Lower leg skin (tissue), 4 donors: ENCODE measurements at regions not wholly inside any gene's neighbourhood (a gene's known extent, or its start where the extent isn't known, plus 50 kb on each side); places are given as distances from the start of the nearest gene placed in this dataset.
"Not testable (repeated sequence)": the region's sequence is repeated elsewhere in the genome, so short reads cannot be mapped to it uniquely, and the experiment has no call there.

Source experiments
- DNase-seq, 2 donors: peaks; one replicate each; pipeline ENCODE4 v3.0.0-alpha.2; 2019; ENCODE audit warnings: low spot score in 2 of 2
- H3K4me3 ChIP-seq: fragments of 200-600 bp; sonication (generic); 2 replicates; pipeline ENCODE4 v1.5.1; 2017; ENCODE audit warnings: mild to moderate bottlenecking, low read depth; ENCODE audit not compliant: poor library complexity, severe bottlenecking
- POLR2A ChIP-seq, 2 donors: fragments of 450-650 bp; IDR thresholded peaks; one replicate each; pipeline ENCODE4 v1.6.1; 2016 to 2017; ENCODE audit warnings: antibody characterized with exemption in 2 of 2, mild to moderate bottlenecking in 1 of 2, moderate library complexity in 1 of 2
- WGBS, 2 donors: methylation state at CpG; one replicate each; pipeline ENCODE4 v1.1.5; 2018; 5-methylcytosine and 5-hydroxymethylcytosine counted together
- intact Hi-C: fragments of 100-400 bp; cut with DNase I; formaldehyde crosslinking; loops from one replicate; pipeline ENCODE4 v1.15.0; 2023; ENCODE audit warnings: low total_unique reads
- TF ChIP-seq, protein P1 (sequence below), 3 donors: fragments of 450-650 bp; IDR thresholded peaks; one replicate each; pipeline ENCODE4 v1.5.1; 2016; ENCODE audit warnings: antibody characterized with exemption in 3 of 3, mild to moderate bottlenecking in 3 of 3, moderate library complexity in 2 of 3

DNA sequence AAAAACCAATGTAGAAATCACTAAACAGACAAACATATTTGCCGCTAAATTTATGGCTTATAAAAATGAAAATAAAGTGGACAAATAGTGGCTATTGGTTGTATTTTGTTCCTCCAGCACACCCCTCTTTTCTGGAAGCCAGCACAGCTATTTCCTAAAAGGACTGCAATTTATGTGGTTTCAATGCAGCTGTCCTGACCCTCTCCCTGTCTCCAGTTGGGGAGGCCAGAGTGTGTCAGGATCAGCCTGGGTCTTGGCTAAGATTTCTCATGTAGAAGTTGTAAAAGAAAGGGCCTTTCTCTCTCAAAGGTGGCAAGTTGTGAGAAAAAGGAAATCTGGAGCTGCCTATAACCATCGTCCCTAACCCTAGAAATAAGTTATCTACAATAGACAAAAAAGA lies 165.6 kb downstream of the ALDH8A1 start:
- WGBS, 2 donors, result 95 to 99% methylated on average over 2 of the region's 2 CpGs
- intact Hi-C loops, result no loop called here
- DNase-seq, result no peak
- TF ChIP-seq, protein P1, sequence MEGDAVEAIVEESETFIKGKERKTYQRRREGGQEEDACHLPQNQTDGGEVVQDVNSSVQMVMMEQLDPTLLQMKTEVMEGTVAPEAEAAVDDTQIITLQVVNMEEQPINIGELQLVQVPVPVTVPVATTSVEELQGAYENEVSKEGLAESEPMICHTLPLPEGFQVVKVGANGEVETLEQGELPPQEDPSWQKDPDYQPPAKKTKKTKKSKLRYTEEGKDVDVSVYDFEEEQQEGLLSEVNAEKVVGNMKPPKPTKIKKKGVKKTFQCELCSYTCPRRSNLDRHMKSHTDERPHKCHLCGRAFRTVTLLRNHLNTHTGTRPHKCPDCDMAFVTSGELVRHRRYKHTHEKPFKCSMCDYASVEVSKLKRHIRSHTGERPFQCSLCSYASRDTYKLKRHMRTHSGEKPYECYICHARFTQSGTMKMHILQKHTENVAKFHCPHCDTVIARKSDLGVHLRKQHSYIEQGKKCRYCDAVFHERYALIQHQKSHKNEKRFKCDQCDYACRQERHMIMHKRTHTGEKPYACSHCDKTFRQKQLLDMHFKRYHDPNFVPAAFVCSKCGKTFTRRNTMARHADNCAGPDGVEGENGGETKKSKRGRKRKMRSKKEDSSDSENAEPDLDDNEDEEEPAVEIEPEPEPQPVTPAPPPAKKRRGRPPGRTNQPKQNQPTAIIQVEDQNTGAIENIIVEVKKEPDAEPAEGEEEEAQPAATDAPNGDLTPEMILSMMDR (IDR thresholded peaks at IDR 0.05), result no peak
- TF ChIP-seq POLR2A (IDR thresholded peaks at IDR 0.05), result no peak
- H3K4me3 ChIP-seq, result no peak overlapping the region

DNA sequence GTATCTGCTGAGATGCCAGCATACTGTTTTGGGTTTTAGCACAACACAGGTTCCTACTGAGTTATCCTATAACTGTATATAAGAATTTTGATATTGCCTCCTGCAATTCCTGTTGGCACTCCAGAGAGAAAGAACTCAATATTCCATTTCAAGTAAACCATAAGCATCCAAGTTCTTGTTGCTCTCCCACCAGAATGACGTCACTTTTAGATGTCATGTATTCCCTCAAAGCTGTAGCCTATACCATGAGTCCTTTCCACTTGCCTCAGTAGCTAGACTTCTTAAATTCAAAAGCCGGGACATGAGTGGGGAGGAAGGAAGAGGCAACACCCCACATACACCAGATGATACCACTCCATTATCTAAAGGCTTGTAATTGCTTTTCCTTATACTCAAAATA lies 171.5 kb downstream of the ALDH8A1 start:
- no peak for DNase-seq
- intact Hi-C loops, result no loop called here
- no peak for TF ChIP-seq POLR2A (IDR thresholded peaks at IDR 0.05)
- TF ChIP-seq, protein P1 (IDR thresholded peaks at IDR 0.05), result no peak
- no peak overlapping the region for H3K4me3 ChIP-seq
- WGBS, 2 donors, result 92 to 95% methylated on average over 2 of the region's 2 CpGs

DNA sequence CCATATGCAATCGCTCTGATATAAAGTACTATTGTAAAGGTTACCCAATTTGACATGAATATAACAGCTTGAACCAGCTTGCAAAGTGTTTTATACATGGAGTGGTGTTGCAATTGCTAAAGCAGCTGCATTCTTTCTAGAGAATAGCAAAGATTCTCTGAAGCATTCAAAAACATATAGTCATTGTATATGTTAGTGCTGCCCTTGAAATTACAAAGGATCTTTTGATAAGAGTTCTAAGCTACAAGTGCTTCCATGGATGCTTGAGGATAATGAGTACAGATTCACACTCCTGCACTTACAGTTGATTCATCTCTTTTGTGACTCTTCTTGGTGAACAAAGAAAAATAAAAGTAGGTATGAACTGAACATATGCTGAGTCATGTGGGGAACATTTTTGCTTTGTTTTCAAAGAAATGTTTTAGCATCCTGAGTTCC lies 175.7 kb downstream of the ALDH8A1 start:
- no peak for TF ChIP-seq POLR2A (IDR thresholded peaks at IDR 0.05)

DNA sequence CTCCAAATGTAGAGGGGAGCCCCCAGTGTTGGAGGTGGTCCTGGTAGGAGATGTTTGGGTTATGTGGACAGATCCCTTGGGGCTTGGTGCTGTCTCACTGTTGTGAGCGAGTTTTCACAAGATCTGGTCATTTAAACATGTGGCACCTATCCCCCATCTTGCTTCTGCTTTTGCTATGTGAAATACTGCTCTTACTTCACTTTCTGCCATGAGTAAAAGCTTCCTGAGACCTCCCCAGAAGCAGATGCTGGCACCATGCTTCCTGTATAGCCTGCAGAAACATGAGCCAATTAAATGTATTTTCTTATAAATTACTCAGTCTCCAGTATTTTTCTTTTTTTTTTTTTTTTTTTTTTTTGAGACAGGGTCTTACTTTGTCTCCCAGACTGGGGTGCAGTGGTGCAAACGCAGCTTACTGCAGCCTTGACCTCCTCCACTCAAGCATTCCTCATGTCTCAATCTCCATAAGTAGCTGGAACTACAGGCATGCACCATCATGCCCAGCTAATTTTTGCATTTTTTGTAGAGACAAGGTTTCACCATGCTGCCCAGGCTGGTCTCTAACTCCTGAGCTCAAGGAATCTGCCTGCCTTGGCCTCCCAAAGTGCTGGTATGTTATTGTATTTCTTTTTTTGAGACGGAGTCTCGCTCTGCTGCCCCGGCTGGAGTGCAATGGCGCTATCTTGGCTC lies 177.1 kb downstream of the ALDH8A1 start:
- DNase-seq, result no peak
- H3K4me3 ChIP-seq, result no peak overlapping the region
- 93 to 94% methylated on average over 6 of the region's 6 CpGs for WGBS, 2 donors
- intact Hi-C loops, result no loop called here
- TF ChIP-seq, protein P1 (IDR thresholded peaks at IDR 0.05), result no peak
- TF ChIP-seq POLR2A (IDR thresholded peaks at IDR 0.05), result no peak

More for the DNA sequence above, 175.7 kb downstream of the ALDH8A1 start:
- WGBS, 2 donors, result 65 to 73% methylated on average over 1 of the region's 1 CpG
- no peak for DNase-seq
- no peak overlapping the region for H3K4me3 ChIP-seq
- intact Hi-C loops, result no loop called here

DNA sequence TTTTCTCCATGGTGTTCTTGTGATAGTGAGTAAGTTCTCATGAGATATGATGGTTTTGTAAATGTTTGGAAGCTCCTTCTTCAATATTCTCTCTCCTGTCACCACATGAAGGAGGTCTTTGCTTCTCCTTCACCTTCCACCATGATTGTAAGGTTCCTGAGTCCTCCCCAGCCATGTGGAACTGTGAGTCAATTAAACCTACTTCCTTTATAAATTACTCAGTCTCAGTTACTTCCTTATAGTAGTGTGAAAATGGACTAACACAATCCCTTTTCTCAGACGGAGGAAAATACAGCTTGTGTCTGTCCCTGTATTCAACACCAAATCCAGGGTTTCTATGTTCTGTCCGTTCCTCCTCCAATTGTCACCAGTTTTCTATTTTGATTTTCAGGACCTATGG lies 181.0 kb downstream of the ALDH8A1 start:
- H3K4me3 ChIP-seq, result no peak overlapping the region
- WGBS, 2 donors, result 77 to 81% methylated on average over 2 of the region's 2 CpGs
- TF ChIP-seq POLR2A (IDR thresholded peaks at IDR 0.05), result no peak
- no peak for DNase-seq
- intact Hi-C loops, result no loop called here

DNA sequence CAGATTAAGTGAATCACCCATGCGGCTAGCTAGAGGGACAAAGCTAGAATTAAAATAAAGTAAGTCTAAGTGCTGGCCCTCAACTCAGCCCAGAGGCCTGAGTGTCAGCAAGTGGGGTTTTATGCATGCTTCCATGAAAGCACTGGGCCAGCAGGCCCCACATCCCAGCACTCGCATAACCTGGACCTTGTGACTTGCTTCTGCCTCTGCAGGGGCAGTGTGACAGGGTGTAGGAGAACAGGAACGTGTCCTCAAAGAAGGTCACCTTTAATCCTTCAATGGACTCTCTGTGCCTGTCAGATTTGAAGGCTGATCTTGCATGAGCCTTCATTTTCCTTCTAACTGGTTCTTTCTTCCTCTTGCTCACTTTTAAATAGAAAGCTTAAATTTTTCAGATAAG lies 183.4 kb downstream of the ALDH8A1 start:
- no peak for DNase-seq
- no peak overlapping the region for H3K4me3 ChIP-seq
- TF ChIP-seq, protein P1 (IDR thresholded peaks at IDR 0.05), result no peak
- no peak for TF ChIP-seq POLR2A (IDR thresholded peaks at IDR 0.05)
- 63 to 88% methylated on average over 3 of the region's 3 CpGs for WGBS, 2 donors
- intact Hi-C loops, result no loop called here

DNA sequence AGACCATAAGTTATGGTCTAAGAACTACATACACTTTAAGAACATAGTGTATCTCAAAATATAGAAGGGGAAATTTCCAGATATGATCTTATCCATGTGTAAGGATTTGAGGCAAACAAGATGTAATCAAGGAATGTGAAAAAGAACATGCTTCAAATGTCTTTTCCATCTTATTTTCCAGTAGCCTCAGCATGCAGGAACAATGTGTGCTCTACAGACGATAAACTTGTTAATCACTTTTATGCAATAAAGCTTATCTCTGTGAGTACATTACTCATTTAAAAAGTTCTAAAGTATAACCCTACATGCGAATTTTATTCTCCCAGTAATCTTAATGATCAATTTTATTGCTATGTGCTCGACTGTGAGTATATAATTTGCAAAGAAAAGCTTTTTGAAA lies 185.2 kb downstream of the ALDH8A1 start:
- no peak for DNase-seq
- intact Hi-C loops, result no loop called here
- 70 to 83% methylated on average over 3 of the region's 3 CpGs for WGBS, 2 donors
- H3K4me3 ChIP-seq, result no peak overlapping the region
- TF ChIP-seq, protein P1 (IDR thresholded peaks at IDR 0.05), result no peak
- TF ChIP-seq POLR2A (IDR thresholded peaks at IDR 0.05), result no peak

DNA sequence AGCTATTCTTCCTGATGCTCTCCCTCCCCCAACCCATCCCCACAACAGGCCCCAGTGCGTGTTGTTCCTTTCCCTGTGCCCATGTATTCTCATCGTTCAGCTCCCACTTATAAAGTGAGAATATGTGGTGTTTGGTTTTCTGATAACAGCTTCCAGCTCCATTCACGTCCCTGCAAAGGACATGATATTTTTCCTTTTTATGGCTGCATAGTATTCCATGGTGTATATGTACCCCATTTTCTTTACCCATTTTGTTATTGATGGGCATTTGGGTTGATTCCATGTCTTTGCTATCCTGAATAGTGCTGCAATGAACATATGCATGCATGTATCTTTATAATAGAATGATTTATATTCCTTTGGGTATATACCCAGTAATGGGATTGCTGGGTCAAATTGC lies 186.3 kb downstream of the ALDH8A1 start:
- H3K4me3 ChIP-seq, intact Hi-C loops, DNase-seq: not testable (repeated sequence)
- WGBS, 2 donors, result 94% methylated on average over 3 of the region's 3 CpGs
